GM23338 (cell line): ENCODE measurements at regions not wholly inside any gene's neighbourhood (a gene's known extent, or its start where the extent isn't known, plus 50 kb on each side); places are given as distances from the start of the nearest gene placed in this dataset.

Experiments used
- ATAC-seq: fragments of 200-7000 bp; cut with Tn5 transposase; 3 replicates; pipeline ENCODE4 v1.9.1; 2020
- DNase-seq: peaks from one replicate; pipeline ENCODE4 v3.0.0-alpha.2; 2015; ENCODE audit warnings: low spot score
- H2AFZ ChIP-seq: fragments of 200-600 bp; sonication (generic); 2 replicates; pipeline ENCODE4 v1.8.0; 2016; ENCODE audit warnings: antibody characterized with exemption, mild to moderate bottlenecking, moderate library complexity
- H3F3A ChIP-seq: fragments of 200-600 bp; sonication (generic); replicated peaks from 2 replicates; pipeline ENCODE4 v1.8.0; 2017; ENCODE audit warnings: antibody characterized with exemption, mixed run types, low read depth
- H3K27ac ChIP-seq: fragments of 200-600 bp; sonication (generic); 2 replicates; pipeline ENCODE4 v1.6.1; 2016; ENCODE audit warnings: low read depth
- H3K27me3 ChIP-seq: fragments of 200-600 bp; sonication (generic); 2 replicates; pipeline ENCODE4 v1.8.0; 2016; ENCODE audit warnings: mild to moderate bottlenecking, mixed run types, moderate library complexity; ENCODE audit not compliant: insufficient read depth
- H3K36me3 ChIP-seq: fragments of 200-600 bp; sonication (generic); 2 replicates; pipeline ENCODE4 v1.8.0; 2016; ENCODE audit warnings: mild to moderate bottlenecking; ENCODE audit not compliant: insufficient read depth
- H3K4me1 ChIP-seq: fragments of 200-600 bp; sonication (generic); 2 replicates; pipeline ENCODE4 v1.8.0; 2016; ENCODE audit warnings: mild to moderate bottlenecking, moderate library complexity; ENCODE audit not compliant: insufficient read depth
- H3K4me2 ChIP-seq: fragments of 200-600 bp; sonication (generic); 2 replicates; pipeline ENCODE4 v1.7.1; 2017; ENCODE audit warnings: mixed run types
- H3K4me3 ChIP-seq: fragments of 200-600 bp; sonication (generic); 2 replicates; pipeline ENCODE4 v1.6.1; 2016; ENCODE audit warnings: mixed run types
- H3K79me2 ChIP-seq: fragments of 200-600 bp; sonication (generic); replicated peaks from 2 replicates; pipeline ENCODE4 v1.8.0; 2017; ENCODE audit warnings: mild to moderate bottlenecking; ENCODE audit not compliant: insufficient read depth
- H3K9me2 ChIP-seq: fragments of 200-600 bp; sonication (generic); 2 replicates; pipeline ENCODE4 v1.8.0; 2017; ENCODE audit not compliant: insufficient read depth
- H4K20me1 ChIP-seq: fragments of 200-600 bp; sonication (generic); replicated peaks from 2 replicates; pipeline ENCODE4 v1.8.0; 2017; ENCODE audit warnings: mild to moderate bottlenecking; ENCODE audit not compliant: insufficient read depth
- H3K27ac Mint-ChIP-seq: 2 replicates; pipeline ENCODE4 v1.8.0; 2020; ENCODE audit warnings: inconsistent platforms, mild to moderate bottlenecking, moderate library complexity, mixed read lengths
- H3K27me3 Mint-ChIP-seq: 3 replicates; pipeline ENCODE4 v1.8.0; 2022; ENCODE audit warnings: low read depth, mild to moderate bottlenecking, moderate library complexity, mixed read lengths, inconsistent platforms; ENCODE audit not compliant: insufficient read depth, poor library complexity
- H3K36me3 Mint-ChIP-seq: 3 replicates; pipeline ENCODE4 v1.8.0; 2021; ENCODE audit warnings: low read depth, mild to moderate bottlenecking, inconsistent platforms, moderate library complexity, mixed read lengths
- H3K4me1 Mint-ChIP-seq: 3 replicates; pipeline ENCODE4 v1.8.0; 2020; ENCODE audit warnings: mild to moderate bottlenecking, inconsistent platforms, mixed read lengths
- H3K4me3 Mint-ChIP-seq: 3 replicates; pipeline ENCODE4 v1.8.0; 2021; ENCODE audit warnings: moderate library complexity, mild to moderate bottlenecking, inconsistent platforms, mixed read lengths
- H3K9me3 Mint-ChIP-seq: 3 replicates; pipeline ENCODE4 v1.8.0; 2020; ENCODE audit warnings: moderate library complexity, mild to moderate bottlenecking, inconsistent platforms, mixed read lengths
- CREB1 ChIP-seq: fragments of 250-450 bp; sonication (Bioruptor Pico); IDR thresholded peaks from 2 replicates; pipeline ENCODE4 v1.5.0; 2020; ENCODE audit warnings: low read depth, mild to moderate bottlenecking, moderate library complexity
- CTCF ChIP-seq, 2 experiments: fragments of 200-600 bp in 1 of 2; sonication (generic) in 1 of 2; conservative IDR thresholded peaks; 2 replicates each; pipeline versions ENCODE4 v1.5.1 to v1.6.1; 2016 to 2017; ENCODE audit warnings: antibody characterized with exemption in 2 of 2, low read depth in 2 of 2, mild to moderate bottlenecking in 2 of 2, moderate library complexity in 1 of 2
- ETS1 ChIP-seq: IDR thresholded peaks from 2 replicates; pipeline ENCODE4 v1.6.1; 2016; ENCODE audit warnings: antibody characterized with exemption
- EZH2 ChIP-seq: fragments of 200-600 bp; sonication (generic); IDR thresholded peaks from one replicate; pipeline ENCODE4 v1.8.0; 2017; ENCODE audit warnings: antibody characterized with exemption, mild to moderate bottlenecking, low read depth; ENCODE audit not compliant: unreplicated experiment
- ZNF114 ChIP-seq: fragments of 250-450 bp; sonication (Bioruptor Pico); IDR thresholded peaks from 2 replicates; pipeline ENCODE4 v1.5.0; 2020; ENCODE audit warnings: mild to moderate bottlenecking, moderate library complexity
- ZNF331 ChIP-seq: fragments of 250-450 bp; sonication (Bioruptor Pico); IDR thresholded peaks from 2 replicates; pipeline ENCODE4 v1.5.0; 2020; ENCODE audit warnings: low read depth, mild to moderate bottlenecking, moderate library complexity
- ZNF462 ChIP-seq: fragments of 250-450 bp; sonication (Bioruptor Pico); IDR thresholded peaks from 2 replicates; pipeline ENCODE4 v1.5.0; 2020; ENCODE audit warnings: mild to moderate bottlenecking, moderate library complexity
- TF ChIP-seq, protein P1 (sequence below): IDR thresholded peaks from one replicate; pipeline ENCODE4 v1.6.1; 2018; ENCODE audit warnings: antibody characterized with exemption; ENCODE audit not compliant: unreplicated experiment

- TF ChIP-seq ZNF462: no peak
Measured at GRCh38 chr2:67212203-67212602, 184.9 kb upstream of the ETAA1 start (continued).

GRCh38 chr2:67213270-67213670 is 183.9 kb upstream of the ETAA1 start:
- no peak overlapping the region for H3K27ac Mint-ChIP-seq
- DNase-seq: peak; percentile 28
- H3K9me3 Mint-ChIP-seq: peaks cover 9% of the 10 kb centered on the region
- Histone ChIP-seq H3K36me3 (no peaks in the 10 kb centered on the region), H3K79me2 (no peaks in the 10 kb centered on the region), H3F3A (0 out of 2 replicates have a peak, but pooled peaks cover 3% of the 10 kb centered on the region), H4K20me1 (no peaks in the 10 kb centered on the region), H3K27ac (no peak overlapping the region), H3K4me2 (no peak overlapping the region), H3K4me1 (peaks cover 8% of the 10 kb centered on the region), H3K27me3 (no peaks in the 10 kb centered on the region), H3K9me2 (no peaks in the 10 kb centered on the region), H2AFZ (peak overlapping the region; percentile 34; the same call in 1 of the 2 replicates), H3K4me3 (no peak overlapping the region)
- H3K36me3 Mint-ChIP-seq: peaks cover 8% of the 10 kb centered on the region; the same call in 2 of the 3 replicates
- H3K4me3 Mint-ChIP-seq: no peak overlapping the region
- ATAC-seq: peak; percentile 71
- H3K4me1 Mint-ChIP-seq: peaks cover 17% of the 10 kb centered on the region
- no peaks in the 10 kb centered on the region for H3K27me3 Mint-ChIP-seq
- TF ChIP-seq CTCF (conservative IDR thresholded peaks at IDR 0.05; ENCODE audit: low read depth in 2 of 2) (no peak), EZH2 (no peak), CREB1 (no peak), ZNF114 (CRISPR knock-in tag) (no peak), ZNF331 (CRISPR knock-in tag) (no peak), ETS1 (no peak)
- TF ChIP-seq, protein P1, sequence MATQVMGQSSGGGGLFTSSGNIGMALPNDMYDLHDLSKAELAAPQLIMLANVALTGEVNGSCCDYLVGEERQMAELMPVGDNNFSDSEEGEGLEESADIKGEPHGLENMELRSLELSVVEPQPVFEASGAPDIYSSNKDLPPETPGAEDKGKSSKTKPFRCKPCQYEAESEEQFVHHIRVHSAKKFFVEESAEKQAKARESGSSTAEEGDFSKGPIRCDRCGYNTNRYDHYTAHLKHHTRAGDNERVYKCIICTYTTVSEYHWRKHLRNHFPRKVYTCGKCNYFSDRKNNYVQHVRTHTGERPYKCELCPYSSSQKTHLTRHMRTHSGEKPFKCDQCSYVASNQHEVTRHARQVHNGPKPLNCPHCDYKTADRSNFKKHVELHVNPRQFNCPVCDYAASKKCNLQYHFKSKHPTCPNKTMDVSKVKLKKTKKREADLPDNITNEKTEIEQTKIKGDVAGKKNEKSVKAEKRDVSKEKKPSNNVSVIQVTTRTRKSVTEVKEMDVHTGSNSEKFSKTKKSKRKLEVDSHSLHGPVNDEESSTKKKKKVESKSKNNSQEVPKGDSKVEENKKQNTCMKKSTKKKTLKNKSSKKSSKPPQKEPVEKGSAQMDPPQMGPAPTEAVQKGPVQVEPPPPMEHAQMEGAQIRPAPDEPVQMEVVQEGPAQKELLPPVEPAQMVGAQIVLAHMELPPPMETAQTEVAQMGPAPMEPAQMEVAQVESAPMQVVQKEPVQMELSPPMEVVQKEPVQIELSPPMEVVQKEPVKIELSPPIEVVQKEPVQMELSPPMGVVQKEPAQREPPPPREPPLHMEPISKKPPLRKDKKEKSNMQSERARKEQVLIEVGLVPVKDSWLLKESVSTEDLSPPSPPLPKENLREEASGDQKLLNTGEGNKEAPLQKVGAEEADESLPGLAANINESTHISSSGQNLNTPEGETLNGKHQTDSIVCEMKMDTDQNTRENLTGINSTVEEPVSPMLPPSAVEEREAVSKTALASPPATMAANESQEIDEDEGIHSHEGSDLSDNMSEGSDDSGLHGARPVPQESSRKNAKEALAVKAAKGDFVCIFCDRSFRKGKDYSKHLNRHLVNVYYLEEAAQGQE: no peak
